GM18907 (cell line): ENCODE measurements at regions not wholly inside any gene's neighbourhood (a gene's known extent, or its start where the extent isn't known, plus 50 kb on each side); places are given as distances from the start of the nearest gene placed in this dataset.
A peak's percentile ranks its signal among the peaks of the same experiment; 100 is the strongest.

ENCODE experiments used
- ATAC-seq: cut with Tn5 transposase; IDR thresholded peaks from one replicate; pipeline ENCODE4 v1.9.1; 2021; ENCODE audit warnings: mild to moderate bottlenecking, moderate library complexity; ENCODE audit not compliant: unreplicated experiment

DNA sequence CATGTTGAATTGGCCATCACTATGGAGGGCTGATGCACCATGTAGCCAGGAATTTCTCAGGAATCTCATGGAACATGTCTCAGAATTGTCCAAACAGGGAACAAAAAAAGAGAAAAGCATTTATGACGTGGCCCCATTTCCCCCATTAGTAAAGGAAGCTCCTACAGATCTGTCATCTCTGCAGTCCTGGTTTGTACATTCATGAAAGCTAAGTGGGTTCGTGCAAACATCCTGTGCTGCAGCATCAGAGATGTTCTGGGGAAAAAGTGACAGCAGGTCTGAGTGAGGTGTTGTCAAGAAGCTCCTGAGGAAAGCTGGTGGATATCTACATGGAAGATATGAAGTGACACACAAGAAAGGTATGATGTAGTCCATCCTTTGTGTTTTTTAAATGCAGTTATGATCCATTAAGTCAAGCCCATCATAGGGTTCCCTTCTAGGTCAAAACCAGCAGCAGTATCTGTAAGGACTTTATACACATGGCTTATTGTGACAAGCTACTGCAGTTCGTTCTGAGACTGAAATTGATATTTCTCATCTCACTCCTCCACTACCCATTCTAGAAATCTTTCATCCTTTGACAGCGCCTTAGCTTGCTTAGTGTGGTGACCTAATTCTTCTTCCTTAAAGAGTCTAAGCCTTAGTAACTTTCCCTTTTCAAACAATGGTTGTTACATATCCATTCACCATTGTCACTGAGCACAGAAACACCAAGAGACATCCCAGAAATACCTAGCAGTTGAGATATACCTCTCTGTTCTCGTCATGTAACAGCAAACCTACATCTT is 200.0 kb upstream of the TCF21 start:
- no peak for ATAC-seq

DNA sequence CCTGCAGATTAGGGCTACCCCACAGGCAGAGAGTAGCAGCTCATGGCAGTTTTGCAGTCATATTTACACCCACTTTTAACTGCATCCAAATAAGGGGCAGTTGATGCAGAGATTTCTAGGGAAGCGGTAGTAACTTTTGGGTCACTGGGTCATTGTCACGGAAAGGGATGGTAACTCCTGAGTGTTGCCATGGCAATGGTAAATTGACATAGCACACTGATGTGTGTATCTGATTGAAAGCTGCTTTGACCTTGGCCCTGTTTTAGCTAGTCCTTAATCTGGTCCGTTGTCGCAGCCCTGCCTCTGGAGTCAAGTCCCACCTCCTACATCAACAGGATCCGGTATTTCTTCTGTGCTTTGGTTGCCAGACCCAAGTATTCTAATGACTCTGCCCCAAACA is 199.1 kb upstream of the TCF21 start:
- no peak for ATAC-seq

DNA sequence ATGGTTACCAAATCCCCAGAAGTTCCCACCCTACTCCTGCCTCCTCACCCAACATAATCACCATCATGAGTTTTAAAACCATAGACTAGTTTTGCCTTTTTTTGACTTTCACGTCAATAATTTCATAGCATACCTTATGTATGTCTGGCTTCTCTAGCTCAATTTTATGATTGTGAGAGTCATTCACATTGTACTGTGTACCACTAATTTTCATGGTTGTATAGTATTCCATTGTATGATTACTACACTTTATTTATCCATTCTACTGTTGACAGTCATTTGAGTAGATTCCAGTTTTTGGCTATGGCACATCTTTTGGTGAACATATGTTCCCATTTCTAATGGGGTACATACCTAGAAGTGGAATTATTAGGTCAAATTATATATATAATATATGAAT is 195.3 kb upstream of the TCF21 start:
- ATAC-seq: no peak

DNA sequence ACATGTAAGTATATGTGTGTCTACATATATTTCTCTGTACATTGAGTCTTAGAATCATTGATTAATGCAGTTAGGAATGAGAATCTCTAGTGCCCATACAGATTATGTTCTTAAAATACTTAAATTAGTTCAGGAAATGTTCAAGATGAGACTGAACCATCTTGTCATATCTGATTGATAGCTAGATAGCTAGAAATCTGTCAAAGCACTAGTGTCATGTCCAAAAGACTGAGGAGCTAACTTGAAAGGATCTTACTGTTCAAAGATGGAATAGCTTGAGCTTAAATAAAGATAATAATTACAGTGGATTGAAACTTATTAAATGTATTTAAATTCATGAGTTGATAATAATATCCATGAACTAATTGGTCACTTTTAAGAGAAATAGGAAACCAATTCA is 191.7 kb upstream of the TCF21 start:
- ATAC-seq: no peak

DNA sequence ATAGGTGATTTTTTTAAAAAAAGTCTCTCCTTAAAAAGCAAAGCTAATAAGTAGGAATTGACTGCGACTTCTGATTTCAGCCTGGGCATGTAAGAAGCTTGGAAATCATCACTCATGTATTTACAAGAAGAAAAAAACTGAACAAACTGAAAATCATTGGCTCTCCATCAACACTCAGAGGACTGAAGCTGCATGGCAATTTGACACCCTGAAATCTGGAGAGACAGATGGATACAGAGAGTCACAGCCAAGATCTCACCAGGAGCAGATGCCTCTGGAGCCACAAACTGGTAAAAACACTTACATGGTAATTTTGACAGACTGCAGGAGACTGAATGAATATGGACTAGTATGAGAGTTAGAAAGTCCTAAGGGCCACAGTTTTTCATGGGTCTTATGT is 191.2 kb upstream of the TCF21 start:
- ATAC-seq: no peak

DNA sequence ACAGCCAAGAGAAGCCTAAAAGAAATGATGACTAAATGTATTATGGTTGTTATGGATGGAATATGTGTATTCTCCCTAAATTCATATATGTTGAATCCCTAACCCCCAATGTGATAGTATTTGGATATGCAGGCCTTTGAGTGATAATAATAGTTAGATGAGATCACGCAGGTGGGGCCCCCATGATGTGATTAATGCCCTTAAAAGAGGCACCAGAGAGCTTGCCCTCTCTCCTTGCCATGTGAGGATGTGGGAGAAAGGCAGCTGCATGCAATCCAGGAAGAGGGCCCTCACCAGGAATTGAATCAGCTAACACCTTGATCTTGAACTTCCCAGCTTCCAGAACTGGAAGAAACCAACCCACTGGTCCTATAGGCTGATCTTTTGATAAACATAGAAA is 190.6 kb upstream of the TCF21 start:
- ATAC-seq: no peak

DNA sequence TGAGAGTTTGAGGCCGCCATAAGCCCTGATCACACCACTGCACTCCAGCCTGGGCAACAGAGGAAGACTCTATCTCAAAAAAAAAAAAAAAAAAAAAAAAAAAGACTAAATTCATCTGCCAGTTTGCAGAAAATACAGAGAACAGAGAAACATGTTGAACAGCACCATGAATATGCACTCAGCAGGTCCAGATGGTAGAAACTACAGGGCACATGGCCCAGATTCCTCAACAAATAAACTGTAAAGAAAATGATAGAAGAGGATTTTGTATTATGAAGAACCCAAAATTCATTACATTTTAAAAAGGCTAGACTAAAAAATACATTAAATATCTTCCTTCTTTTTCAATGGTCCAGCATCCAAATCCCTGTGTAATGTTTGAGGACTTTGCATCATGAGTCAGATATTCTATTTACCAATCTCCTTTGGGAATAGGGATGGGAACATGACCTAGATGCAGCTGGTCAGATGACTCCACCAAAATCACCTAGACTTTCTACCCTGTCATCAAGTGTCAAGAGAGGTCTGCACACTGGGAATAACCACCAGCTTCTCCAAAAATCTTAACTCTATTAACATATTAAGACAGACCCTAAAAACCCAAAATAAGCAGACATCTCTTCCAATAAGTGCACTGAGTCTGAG is 189.1 kb upstream of the TCF21 start:
- no peak for ATAC-seq

DNA sequence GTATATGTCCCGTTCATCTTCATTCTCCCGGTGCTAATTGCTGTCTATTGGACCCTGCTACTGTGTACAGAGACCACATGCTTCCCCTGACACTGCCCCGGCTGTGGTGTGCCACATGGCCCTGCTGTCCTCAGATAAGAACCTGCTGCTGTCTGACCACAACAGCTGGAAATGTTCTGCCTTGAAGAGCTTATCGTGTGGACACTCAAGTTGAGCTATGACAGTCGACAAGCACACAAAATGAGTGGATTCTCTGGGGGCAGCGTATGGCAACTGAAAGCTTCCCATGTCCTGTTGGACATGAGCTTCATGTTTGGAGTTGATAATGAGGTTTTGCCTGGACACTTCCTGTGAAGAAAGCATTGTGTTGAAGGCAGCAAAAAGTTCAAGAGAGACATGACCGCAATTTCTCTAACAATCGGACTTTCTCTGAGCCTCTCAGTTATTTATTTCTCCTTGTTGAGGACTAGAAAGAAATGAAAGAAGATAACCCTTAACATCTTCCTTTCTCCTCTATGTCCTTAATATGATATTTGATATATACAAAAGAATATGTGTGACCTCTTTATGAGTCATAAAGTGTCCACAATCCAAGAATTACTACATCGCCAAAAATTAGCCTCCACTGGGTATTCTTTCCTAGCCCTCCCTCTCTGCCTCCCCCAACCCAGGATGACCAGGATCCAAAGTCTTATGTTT is 187.1 kb upstream of the TCF21 start:
- no peak for ATAC-seq

DNA sequence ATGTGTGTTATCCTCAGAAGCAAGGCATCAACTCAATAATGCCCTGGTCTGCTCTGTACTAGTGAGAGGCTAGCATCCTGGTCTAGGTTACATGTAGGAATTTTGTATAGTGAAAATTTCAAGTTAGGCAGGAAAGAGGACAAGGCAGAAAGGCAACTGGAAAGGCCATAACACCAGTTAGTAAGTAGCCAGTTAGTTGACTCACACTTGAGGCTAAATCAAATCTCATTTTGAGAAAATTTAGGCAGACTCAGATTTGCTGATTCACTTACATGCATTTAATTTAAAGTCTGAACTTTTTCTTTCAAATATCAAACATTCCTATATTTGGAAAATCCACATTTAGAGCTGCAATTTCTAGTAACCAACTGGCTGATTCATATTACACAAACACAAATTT is 184.5 kb upstream of the TCF21 start:
- no peak for ATAC-seq

DNA sequence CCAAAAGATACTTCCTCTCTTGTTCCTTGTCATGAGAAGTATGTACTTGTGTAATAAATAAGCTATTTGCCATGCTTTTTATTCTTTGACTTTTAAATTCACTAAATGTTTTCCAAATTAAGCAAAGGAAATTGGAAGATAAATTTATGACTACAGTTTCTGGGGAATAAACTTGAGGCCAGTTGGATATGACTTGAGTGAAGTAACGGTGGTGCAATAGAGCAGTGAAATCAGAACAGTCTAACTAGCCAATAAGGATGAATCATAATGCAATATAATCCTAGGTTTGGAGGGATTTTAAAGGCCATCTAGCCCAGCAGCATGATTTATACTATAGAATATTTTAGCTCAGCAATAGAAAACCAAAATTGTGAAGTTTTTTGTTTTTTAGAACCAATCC is 183.8 kb upstream of the TCF21 start:
- ATAC-seq: no peak

DNA sequence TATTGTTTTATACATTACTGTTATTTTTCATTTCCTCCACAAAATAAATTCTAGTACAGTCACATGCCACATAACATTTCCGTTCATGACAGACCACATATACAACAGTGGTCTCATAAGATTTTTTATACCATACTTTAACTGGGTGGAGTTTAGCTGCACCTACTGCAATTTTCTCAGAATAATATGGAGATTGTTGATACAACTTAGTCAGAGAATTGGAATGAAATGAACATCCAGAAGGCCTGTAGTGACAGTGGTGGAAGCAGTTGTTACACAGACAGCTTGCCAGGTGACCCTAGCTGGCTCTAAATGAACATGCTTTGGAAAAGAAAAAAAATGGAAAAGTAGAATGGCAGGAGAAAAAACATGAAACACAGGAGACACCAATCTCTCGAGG is 183.2 kb upstream of the TCF21 start:
- ATAC-seq: no peak

DNA sequence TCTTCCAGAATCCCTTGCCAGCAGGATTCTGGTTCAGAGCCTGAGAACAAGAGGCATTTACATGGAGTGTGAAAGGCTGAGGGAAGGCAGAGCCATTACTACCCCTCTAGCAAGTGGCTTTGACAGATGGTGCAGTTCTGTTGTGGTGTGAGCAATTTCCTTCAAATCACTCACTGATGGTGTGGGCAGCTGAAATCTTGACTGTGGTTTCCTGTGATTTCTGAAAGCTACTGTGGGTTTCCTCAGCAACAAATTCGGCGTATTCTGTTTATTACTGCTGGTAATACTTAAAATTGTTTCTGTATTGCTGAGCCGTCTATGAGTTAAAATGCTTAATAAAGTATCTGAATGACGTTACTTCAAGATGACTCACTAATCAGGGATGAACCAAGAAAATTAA is 181.5 kb upstream of the TCF21 start:
- peak; percentile 76 for ATAC-seq

DNA sequence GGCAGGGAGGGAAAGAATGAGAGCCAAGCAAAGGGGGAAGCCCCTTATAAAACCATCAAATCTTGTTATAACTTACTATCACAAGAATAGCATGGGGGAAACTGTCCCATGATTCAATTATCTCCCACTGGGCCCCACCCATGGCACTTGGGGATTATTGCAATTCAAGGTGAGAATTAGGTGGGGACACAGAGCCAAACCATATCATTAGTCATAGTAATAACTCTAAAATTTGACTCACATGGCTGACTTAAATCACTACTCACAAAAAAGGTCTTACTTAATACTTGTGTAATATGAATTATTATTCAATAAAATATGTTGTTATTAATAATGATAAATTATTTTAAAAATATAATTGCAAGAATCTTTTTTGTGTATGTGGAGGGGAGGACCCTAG is 178.1 kb upstream of the TCF21 start:
- ATAC-seq: no peak

DNA sequence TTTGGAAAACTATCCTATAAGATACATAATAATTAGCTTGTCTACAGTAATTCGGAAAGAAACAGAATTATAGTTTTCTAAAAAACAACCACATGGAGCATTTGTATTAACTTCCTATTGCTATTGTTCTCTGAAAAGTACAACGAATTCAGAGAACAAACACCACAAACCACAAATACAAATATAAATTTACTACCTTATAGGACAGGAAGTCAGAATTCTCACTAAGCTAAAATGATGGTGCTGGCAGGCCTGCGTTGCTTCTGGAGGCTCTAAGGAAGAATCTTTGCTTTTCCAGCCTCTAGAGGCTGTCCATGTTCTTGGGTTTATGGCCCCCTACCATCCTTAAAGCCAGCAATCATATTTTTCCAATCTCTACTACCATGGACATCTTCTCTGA is 173.6 kb upstream of the TCF21 start:
- no peak for ATAC-seq

DNA sequence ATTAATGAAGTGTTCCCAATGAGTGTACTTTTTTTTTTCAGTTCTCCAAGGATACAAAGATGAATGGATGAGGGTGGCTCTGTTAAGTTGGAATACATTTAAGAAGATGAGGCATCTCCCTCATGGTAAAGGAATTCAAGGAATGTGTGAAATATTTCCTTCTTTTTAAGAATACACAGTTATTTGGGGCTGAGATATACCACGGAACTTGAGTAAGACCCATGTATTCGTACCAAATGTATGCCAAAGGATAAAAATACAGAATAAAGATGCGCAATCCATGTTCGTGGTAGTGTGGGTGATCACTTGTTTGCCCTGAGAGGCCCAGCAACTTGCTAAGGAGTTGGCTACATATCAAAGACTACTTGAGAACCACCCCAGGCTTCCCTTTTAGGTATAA is 164.2 kb upstream of the TCF21 start:
- no peak for ATAC-seq

DNA sequence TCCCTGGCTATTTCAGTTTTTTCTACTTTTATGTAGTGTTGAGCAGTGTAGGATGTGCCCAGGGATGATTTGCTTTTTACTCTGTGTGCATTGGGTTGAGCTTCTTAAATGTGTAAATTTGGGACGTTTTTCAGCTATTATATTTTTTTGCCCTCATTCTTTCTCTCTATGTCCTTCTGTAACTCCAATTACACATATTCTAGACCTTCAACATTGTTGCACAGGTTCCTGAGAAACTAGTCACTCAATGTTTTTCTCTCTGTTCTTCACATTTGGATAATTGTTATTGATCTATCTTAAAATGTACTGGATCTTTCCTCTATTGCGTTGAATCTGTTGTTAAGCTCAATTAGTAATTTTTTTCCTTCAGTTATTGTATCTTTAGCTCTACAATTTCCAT is 162.7 kb upstream of the TCF21 start:
- ATAC-seq: no peak

DNA sequence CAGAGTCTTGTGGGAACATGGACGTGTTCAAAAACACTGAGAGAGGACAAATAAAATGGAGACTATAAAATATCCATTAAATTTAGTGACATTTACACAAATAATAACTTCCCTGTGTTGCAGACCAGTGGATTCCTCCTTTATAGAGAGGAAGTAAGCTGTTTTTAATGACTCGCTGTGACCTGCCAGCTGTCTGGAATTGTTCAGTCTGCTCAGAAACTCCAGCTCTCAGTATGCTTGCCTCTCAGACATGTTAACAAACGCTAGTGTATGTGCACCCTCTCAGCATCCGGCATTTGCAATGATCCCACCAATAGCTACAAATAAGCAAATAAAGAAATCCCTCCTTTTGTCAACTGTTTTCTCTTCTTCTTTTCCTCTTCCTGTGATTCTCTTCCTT is 158.0 kb upstream of the TCF21 start:
- no peak for ATAC-seq

DNA sequence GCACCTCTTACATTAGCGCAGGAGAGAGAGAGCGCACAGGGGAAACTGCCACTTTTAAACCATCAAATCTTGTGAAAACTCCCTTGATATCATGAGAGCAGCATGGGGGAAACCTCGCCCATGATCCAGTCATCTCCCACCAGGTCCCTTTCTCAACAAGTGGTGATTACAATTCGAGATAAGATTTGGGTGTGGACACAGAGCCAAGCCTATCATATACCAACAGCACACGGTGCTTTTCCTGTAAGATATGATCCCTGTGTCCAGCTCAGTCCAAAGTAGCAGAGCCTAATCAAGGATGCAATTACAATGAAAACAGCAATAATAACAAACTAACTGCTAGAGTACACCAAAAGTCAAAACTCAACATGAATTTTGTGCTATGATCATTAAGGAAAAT is 148.7 kb upstream of the TCF21 start:
- no peak for ATAC-seq

DNA sequence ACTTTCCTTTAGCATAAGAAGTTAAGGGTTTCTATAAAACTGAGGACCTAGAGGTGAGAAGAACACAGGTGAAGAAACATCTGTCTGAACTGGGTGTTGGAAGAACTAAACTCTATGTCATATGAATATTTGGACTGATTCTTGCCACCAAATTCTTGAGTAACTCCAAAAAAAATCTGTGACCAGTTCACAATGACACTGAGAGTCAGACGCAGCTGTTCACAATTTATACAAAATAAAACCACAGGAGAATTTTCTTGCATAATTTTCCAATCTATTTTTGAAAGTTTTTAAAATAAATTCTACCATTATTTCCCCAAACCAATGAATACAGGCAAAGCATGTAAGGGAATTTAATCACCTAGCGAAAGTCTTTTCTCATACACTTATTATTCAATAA is 148.1 kb upstream of the TCF21 start:
- ATAC-seq: no peak

DNA sequence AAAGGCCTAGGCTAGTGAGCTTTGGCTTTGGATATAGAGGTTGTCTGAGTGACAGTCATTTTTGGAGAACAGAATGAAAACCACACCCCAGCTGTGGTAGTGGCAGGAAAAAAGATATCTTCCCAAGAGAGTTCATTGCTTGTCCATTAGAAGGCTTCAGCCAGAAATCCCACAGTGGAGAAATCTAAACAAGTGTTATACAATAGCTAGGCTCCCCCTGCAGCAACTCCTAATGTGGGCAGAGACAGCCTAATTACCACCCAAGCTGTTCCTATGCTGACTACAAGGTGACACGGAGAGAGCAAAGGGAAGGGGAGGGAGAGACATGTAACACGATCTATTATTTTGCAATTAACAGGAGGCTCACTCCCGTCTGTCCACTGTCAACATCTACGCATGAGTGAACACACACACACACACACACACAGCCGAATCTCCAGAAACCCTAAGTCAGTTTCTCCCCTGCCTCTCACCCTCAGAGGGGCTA is 147.5 kb upstream of the TCF21 start:
- no peak for ATAC-seq

DNA sequence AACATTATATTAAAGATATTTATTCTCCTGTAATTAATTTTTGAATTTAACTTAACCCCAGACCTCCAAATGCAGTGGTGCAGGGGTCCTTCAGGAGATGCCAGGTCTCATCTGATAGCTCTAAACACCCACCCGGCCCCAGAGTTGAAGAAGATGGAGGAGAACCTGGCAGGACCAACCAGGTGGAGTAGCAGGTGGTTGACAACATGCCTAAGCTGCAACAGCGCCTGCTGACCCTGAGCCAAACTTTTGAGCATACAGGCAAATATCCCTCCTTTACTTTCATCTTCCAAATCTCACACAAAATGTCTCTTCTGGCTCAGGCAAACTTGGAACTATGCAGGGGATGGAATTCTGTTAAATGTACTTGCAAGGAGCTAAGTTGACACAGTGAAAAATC is 145.3 kb upstream of the TCF21 start:
- ATAC-seq: no peak

DNA sequence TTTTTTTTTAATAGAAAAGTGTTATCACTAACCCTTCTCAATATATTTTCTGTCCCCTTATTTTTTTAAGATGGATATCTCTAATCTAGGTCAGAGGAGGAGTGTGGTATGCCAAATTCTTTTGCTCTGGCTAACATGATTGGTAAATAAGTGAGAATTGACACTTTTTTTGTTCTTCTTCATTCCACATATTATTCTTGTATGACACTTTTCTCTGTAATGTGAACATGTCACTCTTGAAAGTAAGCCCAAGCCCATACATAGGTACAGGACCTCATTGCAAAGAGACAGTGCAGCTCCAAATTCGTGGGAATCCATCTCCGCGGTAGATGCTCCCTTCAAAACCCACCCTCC is 142.5 kb upstream of the TCF21 start:
- no peak for ATAC-seq
